H9 (cell line): ENCODE measurements at regions not wholly inside any gene's neighbourhood (a gene's known extent, or its start where the extent isn't known, plus 50 kb on each side); places are given as distances from the start of the nearest gene placed in this dataset.
"Not testable (repeated sequence)": the region's sequence is repeated elsewhere in the genome, so short reads cannot be mapped to it uniquely, and the experiment has no call there.

Source experiments
- DNase-seq: peaks from one replicate; pipeline ENCODE4 v3.0.0-alpha.2; 2017
- H2AFZ ChIP-seq: one replicate; pipeline ENCODE4 v1.6.1; 2013; ENCODE audit warnings: mild to moderate bottlenecking, low read length, control low read depth, moderate library complexity
- H2AK5ac ChIP-seq: 2 replicates; pipeline ENCODE4 v1.6.1; 2013; ENCODE audit warnings: low read length, control low read depth, mixed read lengths; ENCODE audit not compliant: insufficient read length
- H2BK120ac ChIP-seq: one replicate; pipeline ENCODE4 v1.6.1; 2013; ENCODE audit warnings: low read depth, mild to moderate bottlenecking, low read length, control low read depth, inconsistent platforms; ENCODE audit not compliant: poor library complexity, severe bottlenecking
- H2BK12ac ChIP-seq: 2 replicates; pipeline ENCODE4 v1.6.1; 2013; ENCODE audit warnings: low read length, control low read depth, mixed read lengths, low read depth; ENCODE audit not compliant: insufficient read length
- H2BK15ac ChIP-seq: 2 replicates; pipeline ENCODE4 v1.6.1; 2013; ENCODE audit warnings: low read depth, low read length, control low read depth
- H2BK20ac ChIP-seq: one replicate; pipeline ENCODE4 v1.6.1; 2013; ENCODE audit warnings: low read depth, mild to moderate bottlenecking, low read length, control low read depth, inconsistent platforms; ENCODE audit not compliant: poor library complexity, severe bottlenecking
- H2BK5ac ChIP-seq: 2 replicates; pipeline ENCODE4 v1.6.1; 2013; ENCODE audit warnings: low read length, control low read depth, mixed read lengths; ENCODE audit not compliant: insufficient read length
- H3K14ac ChIP-seq: 2 replicates; pipeline ENCODE4 v1.6.1; 2013; ENCODE audit warnings: low read length, control low read depth; ENCODE audit not compliant: insufficient read depth
- H3K18ac ChIP-seq: 2 replicates; pipeline ENCODE4 v1.6.1; 2013; ENCODE audit warnings: low read depth, mild to moderate bottlenecking, mixed read lengths, low read length, control low read depth; ENCODE audit not compliant: insufficient read length
- H3K23ac ChIP-seq: 2 replicates; pipeline ENCODE4 v1.6.1; 2013; ENCODE audit warnings: low read length, control low read depth, mixed read lengths, low read depth; ENCODE audit not compliant: insufficient read length
- H3K23me2 ChIP-seq: 2 replicates; pipeline ENCODE4 v1.6.1; 2013; ENCODE audit warnings: low read depth, mild to moderate bottlenecking, mixed read lengths, low read length, control low read depth; ENCODE audit not compliant: insufficient read length, poor library complexity, severe bottlenecking
- H3K27ac ChIP-seq: 2 replicates; pipeline ENCODE4 v1.5.1; 2013; ENCODE audit warnings: low read length, control low read depth, mixed read lengths, low read depth; ENCODE audit not compliant: insufficient read length
- H3K27me3 ChIP-seq: 2 replicates; pipeline ENCODE4 v1.6.1; 2013; ENCODE audit warnings: low read length, control low read depth, inconsistent platforms; ENCODE audit not compliant: insufficient read depth
- H3K4ac ChIP-seq: 2 replicates; pipeline ENCODE4 v1.6.1; 2013; ENCODE audit warnings: low read depth, mild to moderate bottlenecking, control low read depth, inconsistent platforms, low read length, moderate library complexity
- H3K4me1 ChIP-seq: 2 replicates; pipeline ENCODE4 v1.6.1; 2013; ENCODE audit warnings: low read length, control low read depth, inconsistent platforms; ENCODE audit not compliant: insufficient read depth
- H3K4me2 ChIP-seq: 2 replicates; pipeline ENCODE4 v1.6.1; 2013; ENCODE audit warnings: low read length, control low read depth, mixed read lengths; ENCODE audit not compliant: insufficient read length, insufficient read depth
- H3K56ac ChIP-seq: 2 replicates; pipeline ENCODE4 v1.6.1; 2013; ENCODE audit warnings: low read depth, mild to moderate bottlenecking, mixed read lengths, low read length, control low read depth; ENCODE audit not compliant: insufficient read length
- H3K79me1 ChIP-seq: 2 replicates; pipeline ENCODE4 v1.6.1; 2013; ENCODE audit warnings: low read depth, mild to moderate bottlenecking, moderate library complexity, low read length, control low read depth, inconsistent platforms; ENCODE audit not compliant: insufficient read depth, poor library complexity, severe bottlenecking
- H3K79me2 ChIP-seq: 2 replicates; pipeline ENCODE4 v1.6.1; 2013; ENCODE audit warnings: low read length, control low read depth, inconsistent platforms; ENCODE audit not compliant: insufficient read depth
- H3K9ac ChIP-seq: 2 replicates; pipeline ENCODE4 v1.6.1; 2013; ENCODE audit warnings: low read length, control low read depth, mixed read lengths; ENCODE audit not compliant: insufficient read length; ENCODE audit errors: extremely low read depth
- H3K9me3 ChIP-seq: one replicate; pipeline ENCODE4 v1.6.1; 2013; ENCODE audit warnings: low read depth, low read length, inconsistent platforms; ENCODE audit not compliant: control insufficient read depth
- H3T11ph ChIP-seq: one replicate; pipeline ENCODE4 v1.6.1; 2013; ENCODE audit warnings: mild to moderate bottlenecking, low read length, control low read depth, inconsistent platforms
- H4K20me1 ChIP-seq: one replicate; pipeline ENCODE4 v1.6.1; 2013; ENCODE audit not compliant: control insufficient read depth, insufficient read length, insufficient read depth
- H4K5ac ChIP-seq: 2 replicates; pipeline ENCODE4 v1.6.1; 2013; ENCODE audit warnings: low read depth, mild to moderate bottlenecking, mixed read lengths, low read length, control low read depth; ENCODE audit not compliant: insufficient read length
- H4K8ac ChIP-seq: replicated peaks from 2 replicates; pipeline ENCODE4 v1.6.1; 2013; ENCODE audit warnings: low read length, control low read depth, mixed read lengths, low read depth; ENCODE audit not compliant: insufficient read length
- H4K91ac ChIP-seq: 2 replicates; pipeline ENCODE4 v1.6.1; 2013; ENCODE audit warnings: low read depth, mild to moderate bottlenecking, moderate library complexity, mixed read lengths, low read length, control low read depth; ENCODE audit not compliant: insufficient read length
- H3K27ac Mint-ChIP-seq, 3 experiments: 2 replicates in 2 of 3; 3 replicates in 1 of 3; pipeline ENCODE4 v1.8.0; 2020 to 2021; ENCODE audit warnings: mixed read lengths in 3 of 3, mild to moderate bottlenecking in 1 of 3, moderate library complexity in 1 of 3
- H3K27me3 Mint-ChIP-seq: 2 replicates; pipeline ENCODE4 v1.8.0; 2021; ENCODE audit warnings: low read depth, mild to moderate bottlenecking, moderate library complexity, mixed read lengths
- H3K36me3 Mint-ChIP-seq, 3 experiments: 2 replicates in 2 of 3; 3 replicates in 1 of 3; pipeline ENCODE4 v1.8.0; 2020 to 2021; ENCODE audit warnings: low read depth in 3 of 3, mixed read lengths in 3 of 3; ENCODE audit not compliant: insufficient read depth in 1 of 3
- H3K4me1 Mint-ChIP-seq, 2 experiments: 2 replicates each; pipeline ENCODE4 v1.8.0; 2020; ENCODE audit warnings: mixed read lengths in 2 of 2
- H3K4me3 Mint-ChIP-seq, 2 experiments: 2 replicates in 1 of 2; 3 replicates in 1 of 2; pipeline ENCODE4 v1.8.0; 2020 to 2021; ENCODE audit warnings: mild to moderate bottlenecking in 2 of 2, mixed read lengths in 2 of 2, moderate library complexity in 1 of 2
- H3K9me3 Mint-ChIP-seq, 2 experiments: 2 replicates in 1 of 2; 3 replicates in 1 of 2; pipeline ENCODE4 v1.8.0; 2020; ENCODE audit warnings: mild to moderate bottlenecking in 2 of 2, mixed read lengths in 2 of 2, moderate library complexity in 1 of 2
- WGBS: extraction: QIAGEN DNeasy Blood & Tissue Kit; methylation state at CpG from one replicate; pipeline ENCODE4 v1.1.7; 2013; ENCODE audit warnings: missing lambda C conversion rate, low lambda C conversion rate, mixed read lengths; ENCODE audit not compliant: insufficient read length; ENCODE audit errors: extremely low coverage; 5-methylcytosine and 5-hydroxymethylcytosine counted together
- TF ChIP-seq, protein P1 (sequence below): fragments of 200-600 bp; sonication (generic); conservative IDR thresholded peaks from 3 replicates; pipeline ENCODE4 v1.8.0; 2021; ENCODE audit warnings: antibody characterized with exemption, mild to moderate bottlenecking

- H3K4me3 Mint-ChIP-seq = no peak overlapping the region
- Histone ChIP-seq H4K8ac (no peak overlapping the region), H3T11ph (no peak overlapping the region), H3K4me1 (no peaks in the 10 kb centered on the region), H3K27ac (no peak overlapping the region), H3K4me2 (no peak overlapping the region), H3K79me2 (no peaks in the 10 kb centered on the region), H3K9me3 (no peaks in the 10 kb centered on the region), H2AFZ (no peak overlapping the region), H4K20me1 (no peaks in the 10 kb centered on the region), H3K79me1 (no peaks in the 10 kb centered on the region), H2AK5ac (no peak overlapping the region), H2BK5ac (no peak overlapping the region), H3K23ac (no peak overlapping the region), H3K14ac (no peak overlapping the region), H3K9ac (no peak overlapping the region), H2BK15ac (no peak overlapping the region), H2BK20ac (no peak overlapping the region), H2BK12ac (no peak overlapping the region), H2BK120ac (no peak overlapping the region), H3K56ac (no peak overlapping the region), H4K5ac (no peak overlapping the region), H3K27me3 (no peaks in the 10 kb centered on the region), H3K18ac (no peak overlapping the region), H3K23me2 (no peaks in the 10 kb centered on the region), H4K91ac (no peak overlapping the region), H3K4ac (no peak overlapping the region)
- WGBS = no CpG with 5 or more reads among the region's 3 CpGs
- no peak overlapping the region; a peak in 2 of 7 replicates for H3K27ac Mint-ChIP-seq
- H3K27me3 Mint-ChIP-seq = peaks cover 2% of the 10 kb centered on the region; the same call in 1 of the 2 replicates
- H3K4me1 Mint-ChIP-seq = no peaks in the 10 kb centered on the region
- TF ChIP-seq, protein P1, sequence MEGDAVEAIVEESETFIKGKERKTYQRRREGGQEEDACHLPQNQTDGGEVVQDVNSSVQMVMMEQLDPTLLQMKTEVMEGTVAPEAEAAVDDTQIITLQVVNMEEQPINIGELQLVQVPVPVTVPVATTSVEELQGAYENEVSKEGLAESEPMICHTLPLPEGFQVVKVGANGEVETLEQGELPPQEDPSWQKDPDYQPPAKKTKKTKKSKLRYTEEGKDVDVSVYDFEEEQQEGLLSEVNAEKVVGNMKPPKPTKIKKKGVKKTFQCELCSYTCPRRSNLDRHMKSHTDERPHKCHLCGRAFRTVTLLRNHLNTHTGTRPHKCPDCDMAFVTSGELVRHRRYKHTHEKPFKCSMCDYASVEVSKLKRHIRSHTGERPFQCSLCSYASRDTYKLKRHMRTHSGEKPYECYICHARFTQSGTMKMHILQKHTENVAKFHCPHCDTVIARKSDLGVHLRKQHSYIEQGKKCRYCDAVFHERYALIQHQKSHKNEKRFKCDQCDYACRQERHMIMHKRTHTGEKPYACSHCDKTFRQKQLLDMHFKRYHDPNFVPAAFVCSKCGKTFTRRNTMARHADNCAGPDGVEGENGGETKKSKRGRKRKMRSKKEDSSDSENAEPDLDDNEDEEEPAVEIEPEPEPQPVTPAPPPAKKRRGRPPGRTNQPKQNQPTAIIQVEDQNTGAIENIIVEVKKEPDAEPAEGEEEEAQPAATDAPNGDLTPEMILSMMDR = no peak
- H3K9me3 Mint-ChIP-seq = peaks cover 11 to 12% of the 10 kb centered on the region in 2 experiments
- DNase-seq = no peak
- H3K36me3 Mint-ChIP-seq = peaks cover 5 to 11% (median 11%) of the 10 kb centered on the region in 3 experiments
Measured at GRCh38 chr1:242966892-242967291, 288.2 kb downstream of the CEP170 start.

DNA sequence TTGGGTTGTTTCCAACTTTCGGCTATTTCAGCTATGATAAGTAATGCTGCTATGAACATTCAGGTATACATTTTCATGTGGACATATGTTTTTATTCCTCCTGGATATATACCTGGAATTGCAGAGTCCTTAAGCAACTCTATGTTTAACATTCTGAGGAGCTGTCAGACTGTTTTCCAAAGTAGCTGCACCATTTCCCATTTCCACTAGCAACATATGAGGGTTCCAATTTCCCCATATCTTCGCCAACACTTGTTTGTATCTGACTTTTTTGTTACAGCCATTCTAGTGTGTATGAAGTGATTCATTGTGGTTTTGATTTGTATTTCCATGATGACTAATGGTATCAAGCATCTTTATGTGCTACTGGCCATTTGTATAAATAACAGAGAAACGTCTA, 295.7 kb downstream of the CEP170 start:
- H3K9me3 Mint-ChIP-seq, H3K4me2 ChIP-seq: not testable (repeated sequence)

More for the DNA sequence above, 295.7 kb downstream of the CEP170 start:
- not testable (repeated sequence) for H3K4me3 Mint-ChIP-seq, H3K36me3 Mint-ChIP-seq, H3K27me3 ChIP-seq, H3K9ac ChIP-seq, H3K79me1 ChIP-seq, H3K18ac ChIP-seq, H3K56ac ChIP-seq, H3K4me1 ChIP-seq, H4K5ac ChIP-seq, H3K4ac ChIP-seq, H3K4me1 Mint-ChIP-seq, H3T11ph ChIP-seq, H2AK5ac ChIP-seq, H3K27me3 Mint-ChIP-seq, H3K27ac ChIP-seq, H3K9me3 ChIP-seq, H2BK12ac ChIP-seq, H2BK120ac ChIP-seq, H3K23ac ChIP-seq, H2BK5ac ChIP-seq, H3K14ac ChIP-seq, H3K79me2 ChIP-seq, H3K23me2 ChIP-seq, H4K91ac ChIP-seq, H2BK20ac ChIP-seq, H3K27ac Mint-ChIP-seq, H4K20me1 ChIP-seq, H2AFZ ChIP-seq, H4K8ac ChIP-seq, H2BK15ac ChIP-seq, DNase-seq
- WGBS = no CpG with 5 or more reads among the region's 3 CpGs
